NB4 (cell line): ENCODE measurements at regions not wholly inside any gene's neighbourhood (a gene's known extent, or its start where the extent isn't known, plus 50 kb on each side); places are given as distances from the start of the nearest gene placed in this dataset.

ENCODE experiments used
- MAX ChIP-seq: IDR thresholded peaks from 2 replicates; pipeline ENCODE4 v1.6.1; 2011; ENCODE audit warnings: low read depth, low read length
- POLR2A ChIP-seq: IDR thresholded peaks from 2 replicates; pipeline ENCODE4 v1.6.1; 2011; ENCODE audit warnings: mild to moderate bottlenecking; ENCODE audit not compliant: insufficient read length; ENCODE audit errors: extremely low read depth
- TF ChIP-seq, protein P1 (sequence below): IDR thresholded peaks from one replicate; pipeline ENCODE4 v1.5.1; 2012; ENCODE audit warnings: low read depth, low read length

GRCh38 chr11:112685111-112685510 lies 276.1 kb upstream of the NCAM1 start:
- TF ChIP-seq, protein P1, sequence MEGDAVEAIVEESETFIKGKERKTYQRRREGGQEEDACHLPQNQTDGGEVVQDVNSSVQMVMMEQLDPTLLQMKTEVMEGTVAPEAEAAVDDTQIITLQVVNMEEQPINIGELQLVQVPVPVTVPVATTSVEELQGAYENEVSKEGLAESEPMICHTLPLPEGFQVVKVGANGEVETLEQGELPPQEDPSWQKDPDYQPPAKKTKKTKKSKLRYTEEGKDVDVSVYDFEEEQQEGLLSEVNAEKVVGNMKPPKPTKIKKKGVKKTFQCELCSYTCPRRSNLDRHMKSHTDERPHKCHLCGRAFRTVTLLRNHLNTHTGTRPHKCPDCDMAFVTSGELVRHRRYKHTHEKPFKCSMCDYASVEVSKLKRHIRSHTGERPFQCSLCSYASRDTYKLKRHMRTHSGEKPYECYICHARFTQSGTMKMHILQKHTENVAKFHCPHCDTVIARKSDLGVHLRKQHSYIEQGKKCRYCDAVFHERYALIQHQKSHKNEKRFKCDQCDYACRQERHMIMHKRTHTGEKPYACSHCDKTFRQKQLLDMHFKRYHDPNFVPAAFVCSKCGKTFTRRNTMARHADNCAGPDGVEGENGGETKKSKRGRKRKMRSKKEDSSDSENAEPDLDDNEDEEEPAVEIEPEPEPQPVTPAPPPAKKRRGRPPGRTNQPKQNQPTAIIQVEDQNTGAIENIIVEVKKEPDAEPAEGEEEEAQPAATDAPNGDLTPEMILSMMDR, result no peak
- TF ChIP-seq POLR2A, result no peak
- TF ChIP-seq MAX, result no peak
